ENCODE measurements at regions not wholly inside any gene's neighbourhood (a gene's known extent, or its start where the extent isn't known, plus 50 kb on each side); places are given as distances from the start of the nearest gene placed in this dataset.
A peak's percentile ranks its signal among the peaks of the same experiment; 100 is the strongest.

DNA sequence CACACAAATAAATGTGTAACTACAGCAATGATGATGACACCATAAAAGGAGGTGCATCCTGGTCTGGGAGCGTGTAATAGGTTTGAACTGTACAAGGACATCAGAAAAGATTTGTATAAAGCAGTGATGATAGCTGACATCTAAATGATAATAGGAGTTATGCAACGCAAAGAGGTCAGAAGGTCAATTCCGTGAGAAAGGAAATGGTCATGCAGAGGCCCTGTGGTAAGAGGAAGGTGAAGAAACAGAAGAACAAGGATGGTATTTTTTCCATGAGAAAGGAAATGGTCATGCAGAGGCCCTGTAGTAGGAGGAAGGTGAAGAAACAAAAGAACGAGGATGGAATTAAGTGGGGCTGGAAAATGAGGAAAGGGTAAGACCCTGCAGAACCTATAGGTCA, 106.7 kb upstream of the TMPO start:
- DNase-seq: no peak

DNA sequence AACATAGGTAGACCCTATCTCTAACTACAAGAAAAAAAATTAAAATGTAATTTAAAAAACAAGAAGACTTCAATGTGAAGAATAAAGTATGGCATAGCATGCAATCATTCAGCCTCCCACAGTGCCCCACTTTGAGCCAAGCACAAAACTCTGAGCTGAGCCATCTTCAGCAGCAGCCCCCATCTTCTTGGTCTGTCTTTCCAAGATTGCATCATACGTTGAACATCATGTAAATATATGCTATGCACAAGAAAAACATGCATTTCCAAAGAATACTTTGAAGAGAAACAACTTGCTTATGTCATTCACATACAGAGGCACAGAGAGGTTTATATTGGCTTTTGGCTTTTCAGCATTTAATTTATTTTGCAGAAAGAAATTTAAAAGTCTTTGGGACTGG, 105.8 kb upstream of the TMPO start:
- no peak for DNase-seq

DNA sequence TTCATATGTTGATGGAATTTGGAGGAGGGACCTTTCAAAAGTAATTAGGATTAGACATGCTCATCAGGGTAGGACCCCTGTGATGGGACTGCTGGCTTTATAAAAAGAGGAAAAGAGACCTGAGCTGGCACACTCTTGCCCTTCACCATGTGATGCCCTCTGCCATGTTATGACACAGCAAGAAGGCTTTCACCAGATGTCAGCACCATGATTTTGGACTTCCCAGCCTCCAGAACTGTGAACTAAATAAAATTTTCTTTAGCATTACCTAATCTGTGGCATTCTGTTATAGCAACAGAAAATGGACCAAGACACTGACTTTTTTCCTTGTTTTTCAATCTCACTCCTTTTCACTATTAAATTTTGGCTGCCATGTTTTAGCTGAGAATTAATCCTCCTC, 105.0 kb upstream of the TMPO start:
- no peak for DNase-seq

DNA sequence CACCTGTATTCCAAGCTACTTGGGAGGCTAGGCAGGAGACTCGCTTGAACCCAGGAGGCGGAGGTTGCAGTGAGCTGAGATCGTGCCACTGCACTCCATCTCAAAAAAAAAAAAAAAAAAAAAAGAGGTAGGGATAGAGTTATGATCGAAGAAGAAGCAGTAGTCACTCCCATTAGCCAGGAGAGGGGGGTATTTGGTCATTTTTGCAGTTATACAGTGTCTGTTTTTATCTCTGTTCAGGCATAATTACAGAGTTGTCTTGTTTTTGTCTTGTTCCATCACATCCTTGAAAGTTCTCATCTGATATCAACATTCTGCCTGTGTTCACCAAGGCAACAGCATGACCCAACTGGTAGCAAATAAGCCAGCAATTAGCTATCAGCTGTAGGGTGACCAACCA, 98.5 kb upstream of the TMPO start:
- peak; percentile 7 for DNase-seq

DNA sequence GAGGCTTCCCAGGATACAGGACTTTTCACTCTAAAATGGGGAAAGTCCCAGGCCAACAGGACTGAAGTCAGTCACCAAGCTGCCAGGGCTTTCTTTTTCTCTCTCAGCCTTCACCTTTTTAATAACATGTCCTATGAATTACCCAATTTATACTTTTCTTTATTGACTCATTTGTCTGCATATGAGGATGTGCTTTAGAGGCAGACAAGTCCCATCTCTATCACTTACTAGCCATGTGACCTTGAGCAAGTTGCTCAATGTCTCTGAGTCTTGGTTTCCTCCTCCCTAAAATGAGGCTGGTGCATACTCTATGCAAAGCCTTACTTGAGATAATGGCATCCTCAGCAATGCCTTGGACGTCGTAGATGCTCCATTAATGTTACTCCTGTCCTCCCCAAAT, 98.1 kb upstream of the TMPO start:
- DNase-seq: no peak

DNA sequence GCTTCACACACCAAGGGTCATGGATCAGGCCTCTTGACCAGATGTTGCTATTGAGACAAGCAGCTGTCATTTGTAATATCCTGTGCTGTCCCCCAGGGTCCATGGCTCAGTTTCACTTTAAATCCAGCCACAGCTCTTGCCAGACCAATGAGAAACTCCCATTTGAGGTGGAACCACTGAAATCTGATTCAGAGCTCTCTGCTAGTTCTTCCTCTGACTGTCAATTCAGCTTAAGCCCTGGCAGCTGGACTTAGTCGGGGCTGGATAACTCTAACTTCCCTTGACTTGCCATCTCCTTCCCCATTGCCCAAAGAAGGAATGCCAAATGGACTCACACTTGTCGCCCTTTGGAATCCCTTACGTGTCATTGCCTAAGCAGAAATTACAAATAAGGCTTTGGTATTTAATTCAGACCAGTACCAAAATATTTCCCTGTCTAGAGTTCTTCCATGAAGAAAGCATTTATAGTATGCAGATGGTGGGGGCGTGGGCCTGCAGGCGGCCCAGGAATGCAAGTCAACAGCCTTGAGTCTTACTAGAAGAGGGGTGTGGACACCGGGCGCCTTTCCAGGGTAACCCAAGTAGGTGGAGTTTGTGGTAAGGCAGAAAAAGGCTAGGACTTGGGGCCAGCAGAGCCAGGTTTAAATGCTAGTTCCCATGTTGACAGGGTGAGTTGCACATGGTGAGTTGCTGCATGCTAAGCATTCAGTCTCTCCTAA, 96.9 kb upstream of the TMPO start:
- DNase-seq: no peak

DNA sequence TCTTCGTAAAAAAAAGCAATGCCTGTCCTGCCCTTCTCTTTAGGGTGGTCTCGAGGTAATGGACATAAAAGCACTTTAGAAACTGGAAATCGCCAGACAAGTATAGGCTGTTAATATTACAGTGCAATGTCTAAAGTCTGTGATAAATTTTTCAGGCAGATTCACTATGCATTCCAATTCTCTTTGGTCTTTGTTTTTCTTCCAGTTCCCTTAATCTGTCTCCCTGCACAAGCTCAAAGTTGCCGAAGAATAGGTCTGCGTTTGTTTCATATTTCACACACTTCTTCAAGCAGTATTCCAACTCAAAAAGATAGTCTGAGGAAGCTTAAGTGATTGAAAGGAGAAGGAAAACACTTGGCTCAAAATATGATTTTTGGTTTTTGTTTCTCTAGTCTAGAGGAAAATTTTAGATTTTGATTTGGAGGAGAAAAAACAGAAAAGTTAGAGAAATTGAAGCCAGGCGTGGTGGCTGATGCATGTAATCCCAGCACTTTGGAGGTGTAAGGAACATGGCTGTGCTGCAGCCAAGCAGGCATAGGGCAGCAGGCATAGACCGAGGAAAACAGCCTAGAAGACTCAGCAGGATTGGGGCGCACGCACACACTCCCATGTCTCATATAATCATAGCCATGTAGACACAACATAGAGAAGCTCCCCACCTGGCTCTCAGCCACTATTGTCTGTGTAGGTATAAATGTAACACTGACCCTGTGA, 96.2 kb upstream of the TMPO start:
- DNase-seq: no peak

DNA sequence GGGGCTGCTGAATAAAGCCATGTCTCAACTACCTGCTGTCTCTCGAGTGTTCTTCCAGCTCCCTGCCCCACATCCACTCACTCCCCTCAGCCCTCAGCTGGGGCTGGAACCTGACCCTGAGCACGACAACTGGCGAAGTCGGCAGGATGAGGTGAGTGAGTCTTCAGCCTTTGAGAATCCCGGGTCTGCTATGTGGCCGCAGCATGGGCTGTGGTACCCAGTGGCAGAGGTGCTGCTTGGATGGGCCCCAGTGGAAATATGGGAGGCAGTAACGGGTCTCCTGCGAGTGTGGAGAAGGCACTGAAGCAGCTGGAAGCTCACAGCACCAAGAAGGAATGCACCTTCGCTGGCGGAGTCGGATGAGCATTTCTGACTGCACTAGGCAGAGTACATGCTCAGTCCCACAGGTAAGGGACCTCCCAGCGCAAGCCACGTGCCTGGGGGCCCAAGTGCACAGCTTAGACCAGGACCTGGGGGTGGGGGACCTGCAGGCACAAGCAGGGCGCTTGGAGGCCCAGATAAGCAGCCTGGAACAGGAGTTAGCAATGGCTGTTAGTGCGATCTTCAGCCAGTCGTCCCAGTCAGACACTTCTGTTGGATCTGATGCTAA, 95.5 kb upstream of the TMPO start:
- DNase-seq: no peak

DNA sequence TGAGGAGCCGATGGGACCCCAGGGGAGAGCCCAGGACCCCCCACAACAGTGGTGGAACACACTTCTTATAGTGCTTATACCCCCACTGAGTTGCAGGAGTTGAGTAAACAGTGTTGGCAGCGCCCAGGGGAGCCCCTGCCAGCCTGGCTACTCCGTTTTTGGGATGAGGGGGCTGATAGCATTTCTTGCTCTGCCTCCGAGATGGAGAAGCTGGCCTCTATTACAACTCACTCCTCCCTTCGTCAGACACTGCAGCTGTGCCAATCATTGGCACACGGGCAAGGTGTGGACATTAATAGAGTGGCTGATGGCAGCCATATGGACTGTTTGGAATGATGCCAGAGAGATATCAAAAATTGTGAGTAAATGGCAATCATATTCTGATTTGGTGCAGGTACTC, 94.9 kb upstream of the TMPO start:
- DNase-seq: peak; percentile 32

DNA sequence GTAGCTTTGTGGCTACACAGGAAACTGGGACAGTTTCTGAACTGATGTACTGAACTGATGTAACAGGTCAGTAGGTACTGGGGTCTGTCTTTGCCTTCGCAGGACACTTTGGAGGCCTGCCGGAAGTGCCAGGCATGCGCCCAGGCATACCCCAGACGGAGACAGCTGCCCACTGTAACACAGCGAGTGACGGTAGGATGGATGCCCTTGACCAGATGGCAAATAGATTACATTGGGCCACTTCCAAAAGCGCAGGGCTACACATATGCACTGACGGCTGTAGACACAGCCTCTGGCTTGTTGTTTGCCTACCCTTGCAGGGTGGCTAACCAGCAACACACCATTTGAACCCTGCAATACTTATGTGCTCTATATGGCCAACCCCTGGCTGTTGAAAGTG, 94.1 kb upstream of the TMPO start:
- DNase-seq: no peak

DNA sequence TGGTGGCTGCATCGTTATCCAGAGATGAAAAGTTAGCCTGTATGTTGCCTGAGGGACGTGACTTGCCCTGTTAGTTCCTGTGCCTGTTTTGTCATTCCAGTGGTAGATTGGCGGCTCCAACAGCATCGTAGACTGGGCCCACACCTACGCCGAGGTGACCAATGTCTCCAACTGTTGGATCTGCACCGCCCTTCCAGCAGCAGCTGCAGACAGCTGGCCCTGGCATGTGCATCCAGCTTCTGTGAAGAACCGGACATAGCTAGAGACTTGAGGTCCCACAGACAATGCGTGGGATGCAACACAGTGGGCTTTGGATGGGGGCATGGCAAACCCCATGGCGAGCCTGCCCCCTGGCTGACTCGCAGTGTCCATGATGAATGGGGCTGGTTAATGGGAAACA, 93.0 kb upstream of the TMPO start:
- DNase-seq: no peak

DNA sequence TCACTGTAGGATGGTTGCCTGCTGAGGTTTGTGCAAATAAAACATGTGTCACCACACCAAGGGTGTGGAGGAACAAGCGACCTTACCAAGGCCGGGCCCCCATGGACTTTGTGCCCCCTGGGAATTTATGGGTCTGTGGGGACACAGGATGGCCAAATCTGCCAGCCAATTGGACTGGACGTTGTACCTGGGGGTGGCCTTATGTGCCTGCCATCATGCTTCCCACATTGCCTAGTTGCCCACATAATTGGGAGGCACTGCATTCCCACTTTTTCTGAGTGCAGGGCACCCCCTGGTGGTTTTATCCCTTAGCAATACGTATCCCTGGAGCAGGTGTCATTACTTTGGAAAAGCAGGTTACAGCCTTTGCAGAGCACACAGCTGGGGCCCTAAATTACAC, 92.6 kb upstream of the TMPO start:
- no peak for DNase-seq

DNA sequence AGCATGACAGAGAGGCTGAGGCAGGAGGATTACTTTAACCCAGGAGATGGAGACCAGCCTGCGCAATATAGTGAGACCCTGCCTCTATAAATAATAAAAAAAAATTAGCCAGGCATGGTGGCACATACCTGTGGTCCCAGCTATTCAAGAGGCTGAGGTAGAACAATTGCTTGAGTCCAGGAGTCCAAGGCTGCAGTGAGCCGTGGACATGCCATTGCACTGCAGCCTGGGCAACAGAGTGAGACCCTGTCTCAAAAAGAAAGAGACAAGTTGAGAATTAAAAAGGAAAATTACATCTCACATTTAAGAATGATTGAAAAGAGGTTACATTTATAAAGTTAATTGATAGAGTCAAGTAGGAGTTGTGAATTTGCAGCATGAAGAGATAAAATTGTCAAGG, 91.4 kb upstream of the TMPO start:
- DNase-seq: no peak

DNA sequence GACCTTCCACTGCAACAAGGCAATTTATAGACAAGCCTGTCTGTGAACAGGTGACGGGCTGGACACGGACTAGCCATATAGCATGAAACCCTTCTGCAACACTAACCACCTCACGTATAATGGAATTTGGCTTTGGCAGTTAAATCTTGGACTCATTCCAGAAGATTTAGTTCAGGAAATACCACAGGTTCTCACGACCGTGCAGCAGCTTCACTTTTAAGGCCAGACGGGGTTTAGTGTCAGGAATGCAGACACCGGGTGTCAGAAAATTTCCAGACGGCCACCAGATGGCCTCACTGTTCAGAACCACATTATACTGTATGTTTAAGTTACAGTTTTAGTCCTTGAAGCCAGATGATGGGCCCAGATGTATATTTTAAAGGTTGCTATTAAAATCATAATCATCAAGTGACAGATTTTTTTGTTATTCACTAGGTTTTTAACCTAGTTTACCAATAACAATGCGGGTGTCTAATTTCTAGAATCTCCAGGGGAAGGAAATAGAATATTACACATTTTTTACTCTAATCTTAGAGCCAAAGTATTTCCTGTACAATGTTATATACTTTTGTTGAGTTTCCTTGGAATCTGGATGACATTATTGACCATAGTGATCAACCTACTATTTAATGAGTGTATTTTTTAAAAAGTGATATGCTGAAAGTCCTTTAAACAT, 90.5 kb upstream of the TMPO start:
- peak; percentile 40 for DNase-seq

DNA sequence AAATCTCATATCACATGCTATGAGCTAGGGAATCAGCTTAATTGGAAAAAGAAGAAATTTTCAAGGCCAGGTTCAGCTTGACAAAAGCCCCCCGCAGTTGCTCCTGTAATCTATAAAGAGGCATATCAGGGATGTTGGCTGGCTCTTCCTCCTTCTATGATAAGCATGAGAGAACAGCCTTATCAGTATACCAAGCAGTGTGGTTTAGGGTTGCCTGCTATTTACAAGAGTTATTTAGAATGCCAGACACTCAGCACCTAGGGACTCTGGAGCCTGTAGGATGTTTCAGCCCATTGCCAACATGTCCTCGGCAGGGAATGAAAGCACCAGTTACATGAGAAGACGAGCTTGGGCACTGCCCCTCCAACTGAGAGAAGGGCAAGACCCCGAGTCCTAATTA, 89.5 kb upstream of the TMPO start:
- no peak for DNase-seq

DNA sequence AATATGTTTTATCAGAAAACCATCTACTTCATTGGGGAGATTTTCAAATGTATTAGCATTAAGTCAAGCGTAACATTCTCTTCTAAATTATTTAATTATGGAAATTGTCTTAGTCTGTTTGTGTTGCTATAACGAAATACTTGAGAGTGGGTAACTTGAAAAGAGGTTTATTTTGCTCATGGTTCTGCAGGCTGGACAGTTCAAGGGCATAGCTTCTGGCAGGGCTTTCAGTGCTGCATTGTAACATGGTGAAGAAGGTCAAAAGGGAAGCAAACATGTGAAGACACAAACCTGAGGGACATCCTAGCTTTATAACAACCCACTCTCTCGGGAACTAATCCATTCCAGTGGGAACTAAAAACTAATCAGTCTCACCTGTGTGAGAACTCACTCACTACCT, 84.3 kb upstream of the TMPO start:
- DNase-seq: no peak

DNA sequence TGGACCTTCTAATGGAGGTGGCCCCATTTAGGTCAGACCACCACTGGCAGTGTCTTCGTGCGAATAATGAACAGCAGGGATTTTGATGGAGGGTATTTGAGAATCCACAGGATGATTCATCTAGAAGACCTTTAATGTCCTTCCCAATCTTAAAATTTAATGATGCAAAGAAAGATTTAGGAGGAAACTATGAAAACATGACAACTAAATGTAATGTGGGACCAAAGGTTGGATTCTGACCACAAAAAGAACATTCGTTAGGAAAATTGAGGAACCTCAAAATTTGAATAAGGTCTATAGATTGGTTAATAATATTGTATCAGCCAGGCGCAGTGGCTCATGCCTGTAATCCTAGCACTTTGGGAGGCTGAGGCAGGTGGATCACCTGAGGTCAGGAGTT, 78.2 kb upstream of the TMPO start:
- DNase-seq: no peak

DNA sequence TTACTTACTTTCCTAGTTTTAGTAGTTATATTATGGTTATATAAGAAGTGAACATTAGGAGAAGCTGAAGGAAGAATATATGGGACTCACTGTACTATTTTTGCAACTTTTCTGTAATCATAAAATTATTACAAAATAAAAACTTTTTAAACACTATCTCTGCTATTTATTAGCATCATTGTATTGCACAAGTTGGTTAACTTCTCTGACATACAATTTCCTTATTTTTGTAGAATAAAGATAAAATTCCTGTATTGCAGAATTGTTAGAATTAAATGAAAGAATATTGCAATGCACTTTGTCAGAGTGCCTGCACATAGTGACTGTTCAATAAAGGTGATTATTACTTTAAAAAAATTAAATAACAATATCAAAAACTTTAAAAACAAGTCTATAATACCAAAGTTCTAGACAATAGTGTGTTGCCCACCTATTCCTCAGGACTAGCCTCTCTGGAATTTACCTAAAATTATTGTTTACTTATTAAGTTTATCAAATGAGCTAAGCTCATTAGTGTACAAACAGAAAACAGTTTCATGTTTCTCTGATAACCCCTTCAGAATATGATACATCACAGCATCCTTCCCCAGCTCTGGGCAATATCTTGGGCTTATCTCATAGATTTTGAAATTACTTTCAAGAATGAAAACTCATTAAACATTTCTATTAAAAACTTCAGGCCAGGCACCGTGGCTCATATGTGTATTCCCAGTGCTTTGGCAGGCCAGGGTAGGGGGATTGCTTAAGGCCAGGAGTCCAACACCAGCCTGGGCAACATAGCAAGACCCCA, 77.4 kb upstream of the TMPO start:
- DNase-seq: no peak

DNA sequence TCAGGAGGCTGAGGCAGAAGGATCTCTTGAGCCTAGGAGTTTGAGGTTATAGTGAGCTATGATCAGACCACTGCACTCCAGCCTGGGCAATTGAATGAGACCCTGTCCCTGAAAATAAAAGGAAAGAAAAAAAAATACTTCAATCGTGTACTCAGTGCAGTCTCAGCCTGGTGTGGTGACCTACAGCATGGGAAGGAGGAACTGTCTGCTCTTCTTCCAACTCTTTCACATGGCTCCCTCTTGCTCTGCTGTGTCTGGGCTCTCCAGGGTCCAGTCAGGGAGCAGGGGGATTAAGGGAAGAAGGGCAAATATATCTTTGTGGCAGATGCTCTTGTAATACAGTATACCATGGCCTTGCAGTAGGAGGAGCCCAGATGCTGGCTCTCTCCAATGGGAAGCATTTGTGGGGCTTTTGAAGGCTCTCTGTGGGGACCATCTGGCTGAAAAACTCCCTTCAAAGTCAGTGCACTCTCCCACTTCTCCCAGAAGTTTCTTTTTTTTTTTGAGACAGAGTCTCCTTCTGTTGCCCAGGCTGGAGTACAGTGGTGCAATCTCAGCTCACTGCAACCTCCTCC, 76.6 kb upstream of the TMPO start:
- peak; percentile 40 for DNase-seq

DNA sequence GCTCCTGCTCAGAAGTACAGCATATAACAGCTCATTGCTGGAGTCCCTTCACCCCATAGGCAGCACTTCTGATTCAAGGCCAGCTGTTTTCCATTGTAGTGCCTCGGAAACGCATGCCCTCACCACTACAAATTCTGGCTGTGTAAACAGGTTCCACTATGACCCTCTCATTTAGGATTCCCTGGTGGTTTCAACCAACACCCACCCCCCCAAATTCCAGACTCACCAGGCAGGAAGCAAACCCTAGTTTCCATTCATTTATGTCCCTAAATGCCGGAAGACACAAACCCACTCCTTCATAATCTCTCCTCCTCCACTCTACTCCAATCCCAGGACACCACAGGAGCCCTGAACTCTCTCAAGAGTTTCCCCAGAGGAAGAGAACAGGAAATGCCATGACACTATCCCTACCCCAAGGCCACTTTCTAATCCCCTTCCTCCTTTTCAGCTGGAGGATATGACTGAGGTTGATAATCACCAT, 75.9 kb upstream of the TMPO start:
- DNase-seq: no peak

DNA sequence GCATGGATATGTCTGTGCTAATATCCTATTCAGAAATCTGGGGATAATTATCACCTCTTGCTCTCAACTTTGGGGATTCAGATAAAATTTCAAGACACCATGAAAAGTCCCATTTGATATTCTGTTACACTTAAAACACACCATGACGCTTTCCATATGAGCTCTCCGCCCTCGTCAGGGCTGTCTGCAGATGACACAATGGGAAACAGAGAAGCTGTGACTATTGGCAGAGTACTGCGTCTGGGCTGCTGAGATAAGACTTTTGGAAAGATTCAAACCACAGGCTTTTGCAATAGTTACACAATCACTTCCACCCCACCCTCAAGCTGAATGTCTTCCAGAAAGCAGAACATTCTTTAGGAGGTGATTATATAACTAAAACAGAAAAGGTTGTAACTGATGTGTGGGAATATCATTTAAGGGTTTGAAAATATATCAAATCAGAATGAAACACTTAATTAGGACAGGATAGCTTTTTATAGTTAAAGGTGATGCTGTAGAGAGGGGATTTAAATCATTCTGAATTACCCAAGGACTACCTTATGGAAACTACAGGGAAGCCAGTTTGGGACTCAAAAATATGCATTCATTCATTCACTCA, 75.3 kb upstream of the TMPO start:
- no peak for DNase-seq

DNA sequence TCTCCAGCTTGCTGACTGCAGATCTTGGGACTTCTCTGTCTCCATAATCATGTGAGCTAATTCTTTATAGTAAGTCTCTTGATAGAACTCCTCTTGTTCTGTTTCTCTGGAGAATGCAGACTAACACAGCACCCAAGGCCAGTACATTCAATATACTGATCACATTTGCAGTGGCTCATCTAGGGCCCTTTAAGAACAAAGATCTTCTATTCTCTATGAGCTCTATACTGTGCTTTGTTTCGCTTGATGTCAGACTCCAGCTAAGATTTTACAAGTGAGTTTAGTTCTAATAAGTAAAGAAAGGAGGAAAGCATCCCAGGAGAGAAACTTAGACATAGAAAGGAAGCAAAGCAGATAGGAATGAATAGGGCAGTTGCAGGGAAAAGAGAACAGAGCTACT, 69.3 kb upstream of the TMPO start:
- DNase-seq: no peak
